NB4 (cell line): ENCODE measurements at regions not wholly inside any gene's neighbourhood (a gene's known extent, or its start where the extent isn't known, plus 50 kb on each side); places are given as distances from the start of the nearest gene placed in this dataset.
"Not testable (repeated sequence)": the region's sequence is repeated elsewhere in the genome, so short reads cannot be mapped to it uniquely, and the experiment has no call there.

Source experiments
- DNase-seq: peaks from one replicate; pipeline ENCODE4 v3.0.0; 2010; ENCODE audit warnings: low read depth
- H3K4me3 ChIP-seq: one replicate; pipeline ENCODE4 v1.5.1; 2011; ENCODE audit warnings: mild to moderate bottlenecking, low read depth, low read length, moderate library complexity
- CTCF ChIP-seq: IDR thresholded peaks from one replicate; pipeline ENCODE4 v1.5.1; 2012; ENCODE audit warnings: low read depth, low read length
- MAX ChIP-seq: IDR thresholded peaks from 2 replicates; pipeline ENCODE4 v1.6.1; 2011; ENCODE audit warnings: low read depth, low read length
- MYC ChIP-seq: IDR thresholded peaks from 2 replicates; pipeline ENCODE4 v1.6.1; 2011; ENCODE audit warnings: low read depth, low read length
- POLR2A ChIP-seq: IDR thresholded peaks from 2 replicates; pipeline ENCODE4 v1.6.1; 2011; ENCODE audit warnings: mild to moderate bottlenecking; ENCODE audit not compliant: insufficient read length; ENCODE audit errors: extremely low read depth

GRCh38 chr3:30480587-30480986 lies 125.8 kb upstream of the TGFBR2 start:
- H3K4me3 ChIP-seq: no peak overlapping the region
- DNase-seq: no peak
- no peak for TF ChIP-seq CTCF
- no peak for TF ChIP-seq MYC
- no peak for TF ChIP-seq MAX
- no peak for TF ChIP-seq POLR2A

- no peak for DNase-seq
- TF ChIP-seq MAX (no peak), MYC (no peak), CTCF (no peak), POLR2A (no peak)
Observed at GRCh38 chr3:30481241-30481640, 125.2 kb upstream of the TGFBR2 start.

GRCh38 chr3:30484229-30484628 lies 122.2 kb upstream of the TGFBR2 start:
- not testable (repeated sequence) for H3K4me3 ChIP-seq, DNase-seq

More at GRCh38 chr3:30481241-30481640, 125.2 kb upstream of the TGFBR2 start:
- H3K4me3 ChIP-seq: no peak overlapping the region

- DNase-seq: no peak
- no peak overlapping the region for H3K4me3 ChIP-seq
- TF ChIP-seq MAX: no peak
- no peak for TF ChIP-seq CTCF
- TF ChIP-seq POLR2A: no peak
- no peak for TF ChIP-seq MYC
Observed at GRCh38 chr3:30486368-30486767, 120.0 kb upstream of the TGFBR2 start.

- DNase-seq: no peak
- TF ChIP-seq POLR2A (no peak), MAX (no peak)
Observed at GRCh38 chr3:30488070-30488756, 118.2 kb upstream of the TGFBR2 start.

GRCh38 chr3:30492322-30493192 lies 113.8 kb upstream of the TGFBR2 start:
- no peak for DNase-seq
- no peak overlapping the region for H3K4me3 ChIP-seq
- no peak for TF ChIP-seq MAX
- TF ChIP-seq POLR2A: no peak

More at GRCh38 chr3:30488070-30488756, 118.2 kb upstream of the TGFBR2 start:
- H3K4me3 ChIP-seq: no peak overlapping the region

GRCh38 chr3:30493911-30494311 lies 112.5 kb upstream of the TGFBR2 start:
- TF ChIP-seq MAX: no peak
- no peak for TF ChIP-seq POLR2A
- no peak overlapping the region for H3K4me3 ChIP-seq
- no peak for DNase-seq
